HL-60 (cell line): ENCODE measurements at regions not wholly inside any gene's neighbourhood (a gene's known extent, or its start where the extent isn't known, plus 50 kb on each side); places are given as distances from the start of the nearest gene placed in this dataset.

Experiments used
- CTCF ChIP-seq: IDR thresholded peaks from one replicate; pipeline ENCODE4 v1.5.1; 2011; ENCODE audit warnings: low read length, control low read depth, inconsistent platforms; ENCODE audit not compliant: insufficient read depth
- GABPA ChIP-seq: IDR thresholded peaks from 2 replicates; pipeline ENCODE4 v1.6.1; 2012; ENCODE audit warnings: low read depth
- REST ChIP-seq: IDR thresholded peaks from 2 replicates; pipeline ENCODE4 v1.6.1; 2012; ENCODE audit warnings: low read depth; ENCODE audit not compliant: insufficient replicate concordance

GRCh38 chrY:15445871-15446270, 921.5 kb downstream of the NLGN4Y start:
- no peak for TF ChIP-seq REST
- no peak for TF ChIP-seq CTCF
- no peak for TF ChIP-seq GABPA
